Fibroblast of upper back skin (primary cell): ENCODE measurements at regions not wholly inside any gene's neighbourhood (a gene's known extent, or its start where the extent isn't known, plus 50 kb on each side); places are given as distances from the start of the nearest gene placed in this dataset.
A peak's percentile ranks its signal among the peaks of the same experiment; 100 is the strongest.
"Not testable (repeated sequence)": the region's sequence is repeated elsewhere in the genome, so short reads cannot be mapped to it uniquely, and the experiment has no call there.

Source experiments
- DNase-seq: peaks from one replicate; pipeline ENCODE4 v3.0.0-alpha.2; 2013

- no peak for DNase-seq
Measured at GRCh38 chr12:56872366-56872765, 61.8 kb downstream of the SDR9C7 start.

- DNase-seq = no peak
Measured at GRCh38 chr12:56867216-56867615, 67.0 kb downstream of the SDR9C7 start.

GRCh38 chr12:56866493-56866892, 67.7 kb downstream of the SDR9C7 start:
- no peak for DNase-seq

GRCh38 chr12:56864318-56864717, 69.9 kb downstream of the SDR9C7 start:
- DNase-seq = no peak

- DNase-seq = no peak
Measured at GRCh38 chr12:56863789-56864188, 70.4 kb downstream of the SDR9C7 start.

- no peak for DNase-seq
Measured at GRCh38 chr12:56862264-56862663, 71.9 kb downstream of the SDR9C7 start.

- not testable (repeated sequence) for DNase-seq
Measured at GRCh38 chr12:56853392-56853978, 80.7 kb downstream of the SDR9C7 start.

- no peak for DNase-seq
Measured at GRCh38 chr12:56851462-56851861, 82.7 kb downstream of the SDR9C7 start.

- peak; percentile 34 for DNase-seq
Measured at GRCh38 chr12:56840922-56841321, 77.8 kb downstream of the HSD17B6 start.

GRCh38 chr12:56839915-56840325, 76.8 kb downstream of the HSD17B6 start:
- DNase-seq = peak; percentile 49

GRCh38 chr12:56839489-56839848, 76.3 kb downstream of the HSD17B6 start:
- DNase-seq = no peak

GRCh38 chr12:56838621-56839488, 75.7 kb downstream of the HSD17B6 start:
- DNase-seq = peak; percentile 45
